A549 (cell line): ENCODE measurements at regions not wholly inside any gene's neighbourhood (a gene's known extent, or its start where the extent isn't known, plus 50 kb on each side); places are given as distances from the start of the nearest gene placed in this dataset.

Experiments
- ATAC-seq, 2 experiments: fragments of 200-7000 bp in 1 of 2; fragments of >200 bp in 1 of 2; cut with Nextera tagmentation in 1 of 2; cut with Tn5 transposase in 1 of 2; 3 replicates each; pipeline versions ENCODE4 v1.8.0 to v1.9.1; 2018 to 2020; ENCODE audit warnings: mild to moderate bottlenecking in 1 of 2, moderate library complexity in 1 of 2
- CTCF ChIA-PET: fragments of 300-600 bp; sonication (Branson Sonifier 250); formaldehyde crosslinking; extraction: SDS; loops from one replicate; lab custom pipeline; 2021; ENCODE audit warnings: antibody characterized with exemption, inconsistent platforms; lab: Yijun Ruan, JAX
- POLR2A ChIA-PET: fragments of 350-600 bp; formaldehyde crosslinking; extraction: SDS; loops from one replicate; lab custom pipeline; 2021; ENCODE audit warnings: antibody characterized with exemption, inconsistent platforms; lab: Yijun Ruan, JAX
- DNase-seq, 2 experiments: peaks; one replicate each; pipeline versions ENCODE4 v3.0.0 to v3.0.0-alpha.2; 2011 to 2016; ENCODE audit warnings: low read depth in 1 of 2, low spot score in 1 of 2
- FAIRE-seq: peaks from 2 replicates; lab custom pipeline; 2011; peaks lifted over from hg19 to GRCh38; lab: Jason Lieb, UNC
- H3K27ac ChIP-seq, 2 experiments: fragments of >200 bp; sonication (Bioruptor Twin); formaldehyde crosslinking; 3 replicates each; pipeline ENCODE4 v1.5.1; 2016 to 2017
- H3K4me1 ChIP-seq: fragments of >200 bp; sonication (Bioruptor Twin); formaldehyde crosslinking; 3 replicates; pipeline ENCODE4 v1.6.1; 2016
- H3K4me2 ChIP-seq: fragments of >200 bp; sonication (Bioruptor Twin); formaldehyde crosslinking; 3 replicates; pipeline ENCODE4 v1.6.1; 2016
- H3K4me3 ChIP-seq: fragments of >200 bp; sonication (Bioruptor Twin); formaldehyde crosslinking; 3 replicates; pipeline ENCODE4 v1.5.1; 2016
- H3K9me3 ChIP-seq: fragments of >200 bp; sonication (Bioruptor Twin); formaldehyde crosslinking; 3 replicates; pipeline ENCODE4 v1.6.1; 2016
- CBX2 ChIP-seq: fragments of 200-600 bp; sonication (generic); IDR thresholded peaks from 2 replicates; pipeline ENCODE4 v1.6.1; 2016; ENCODE audit warnings: low read depth, mild to moderate bottlenecking, borderline replicate concordance
- CTCF ChIP-seq: fragments of >200 bp; sonication (Bioruptor Twin); formaldehyde crosslinking; IDR thresholded peaks from 3 replicates; pipeline ENCODE4 v1.5.1; 2016
- EHF ChIP-seq: fragments of 250-450 bp; sonication (Bioruptor Pico); IDR thresholded peaks from 2 replicates; pipeline ENCODE4 v1.5.0; 2020; ENCODE audit warnings: mild to moderate bottlenecking
- EP300 ChIP-seq, 2 experiments: fragments of >200 bp; sonication (Bioruptor Twin); formaldehyde crosslinking; IDR thresholded peaks; 2 replicates in 1 of 2; 3 replicates in 1 of 2; pipeline ENCODE4 v1.6.1; 2016 to 2017
- FOSL2 ChIP-seq, 2 experiments: fragments of 450-650 bp in 1 of 2; fragments of >200 bp in 1 of 2; sonication (Bioruptor Twin) in 1 of 2; formaldehyde crosslinking; IDR thresholded peaks; 2 replicates each; pipeline versions ENCODE4 v1.5.0 to v1.6.1; 2016 to 2020; ENCODE audit warnings: mild to moderate bottlenecking in 1 of 2, moderate library complexity in 1 of 2
- GATA3 ChIP-seq: IDR thresholded peaks from 2 replicates; pipeline ENCODE4 v1.6.1; 2012; ENCODE audit warnings: borderline replicate concordance
- HMGXB4 ChIP-seq: fragments of 250-450 bp; sonication (Bioruptor Pico); IDR thresholded peaks from 2 replicates; pipeline ENCODE4 v1.5.0; 2021; ENCODE audit warnings: mild to moderate bottlenecking, moderate library complexity, borderline replicate concordance
- HOXA7 ChIP-seq: fragments of 250-450 bp; sonication (Bioruptor Pico); IDR thresholded peaks from 2 replicates; pipeline ENCODE4 v1.5.0; 2020; ENCODE audit warnings: mild to moderate bottlenecking, moderate library complexity
- JUN ChIP-seq, 2 experiments: fragments of >200 bp; sonication (Bioruptor Twin); formaldehyde crosslinking; IDR thresholded peaks; 2 replicates in 1 of 2; 3 replicates in 1 of 2; pipeline ENCODE4 v1.6.1; 2016 to 2017
- JUNB ChIP-seq: fragments of >200 bp; sonication (Bioruptor Twin); formaldehyde crosslinking; IDR thresholded peaks from 2 replicates; pipeline ENCODE4 v1.6.1; 2016
- KDM5A ChIP-seq: fragments of 200-600 bp; sonication (generic); IDR thresholded peaks from 2 replicates; pipeline ENCODE4 v1.6.1; 2016; ENCODE audit warnings: antibody characterized with exemption, mild to moderate bottlenecking
- MYC ChIP-seq: IDR thresholded peaks from 2 replicates; pipeline ENCODE4 v1.6.1; 2012; ENCODE audit warnings: mild to moderate bottlenecking, inconsistent platforms, low read length, improper control_type of control experiment, borderline replicate concordance
- NPAS2 ChIP-seq: fragments of 250-450 bp; sonication (Bioruptor Pico); IDR thresholded peaks from 2 replicates; pipeline ENCODE4 v1.8.0; 2022; ENCODE audit warnings: mild to moderate bottlenecking, moderate library complexity, borderline replicate concordance
- NR3C1 ChIP-seq: fragments of >200 bp; sonication (Bioruptor Twin); formaldehyde crosslinking; IDR thresholded peaks from 3 replicates; pipeline ENCODE4 v1.6.1; 2017
- POLR2AphosphoS2 ChIP-seq: conservative IDR thresholded peaks from 2 replicates; pipeline ENCODE4 v1.6.1; 2012; ENCODE audit warnings: low read length, improper control_type of control experiment, inconsistent platforms
- RAD21 ChIP-seq, 2 experiments: fragments of >200 bp in 1 of 2; sonication (Bioruptor Twin) in 1 of 2; formaldehyde crosslinking in 1 of 2; IDR thresholded peaks in 1 of 2; conservative IDR thresholded peaks in 1 of 2; 2 replicates in 1 of 2; 3 replicates in 1 of 2; pipeline ENCODE4 v1.6.1; 2012 to 2018; ENCODE audit warnings: inconsistent platforms in 1 of 2
- SMC3 ChIP-seq: fragments of >200 bp; sonication (Bioruptor Twin); formaldehyde crosslinking; IDR thresholded peaks from 3 replicates; pipeline ENCODE4 v1.6.1; 2018; ENCODE audit warnings: inconsistent platforms
- TFCP2L1 ChIP-seq: fragments of 250-450 bp; sonication (Bioruptor Pico); IDR thresholded peaks from 2 replicates; pipeline ENCODE4 v1.5.0; 2021; ENCODE audit warnings: mild to moderate bottlenecking
- WGBS: methylation state at CpG from one replicate; pipeline ENCODE4 v1.1.6; 2017; ENCODE audit errors: missing lambda C conversion rate; 5-methylcytosine and 5-hydroxymethylcytosine counted together

- CTCF ChIA-PET: interaction anchor here (0.6 to 1.5 kb wide), 8 partner anchors 12 to 483 kb away, joined by 3 to 12 read pairs (median 4); no protein-coding TSS in a partner anchor
- Histone ChIP-seq H3K4me1 (peaks cover 17% of the 10 kb centered on the region), H3K27ac (peak overlapping the region; percentile 2 to 59; a peak in 1 of 6 replicates), H3K9me3 (no peaks in the 10 kb centered on the region), H3K4me2 (no peak overlapping the region), H3K4me3 (no peak overlapping the region)
- no peak for FAIRE-seq
- peak; percentile 66 to 80; a peak in 3 of 6 replicates for ATAC-seq
- WGBS: 69% methylated on average over 4 of the region's 4 CpGs
- peak in 1 of 2 experiments; percentile 80 for DNase-seq
- TF ChIP-seq MYC: no peak
- peak; percentile 63 for TF ChIP-seq SMC3
- TF ChIP-seq GATA3: no peak
- no peak for TF ChIP-seq HMGXB4 (CRISPR knock-in tag)
- TF ChIP-seq EHF (CRISPR knock-in tag): no peak
- TF ChIP-seq RAD21 (conservative IDR thresholded peaks at IDR 0.05 in 1 of 2, IDR thresholded peaks at IDR 0.05 in 1 of 2): peak; percentile 70 to 77
- peak; percentile 49 for TF ChIP-seq CTCF
- POLR2A ChIA-PET: interaction anchor here (0.7 kb wide), 2 partner anchors 55 to 484 kb away, joined by 3 read pairs; no protein-coding TSS in a partner anchor
These were observed 229.1 kb downstream of the VEGFC start for GRCh38 chr4:176563591-176563990.

GRCh38 chr4:176565049-176565448, 227.7 kb downstream of the VEGFC start:
- POLR2A ChIA-PET: no interaction called here
- H3K4me2 ChIP-seq: 0 out of 3 replicates have a peak overlapping the region, but pooled peaks have one; percentile 13
- H3K4me1 ChIP-seq: peaks cover 17% of the 10 kb centered on the region
- no peak for FAIRE-seq
- H3K9me3 ChIP-seq: no peaks in the 10 kb centered on the region
- peak overlapping the region; percentile 42 to 63; a peak in 5 of 6 replicates for H3K27ac ChIP-seq
- WGBS: 79% methylated on average over 2 of the region's 2 CpGs
- peak in 1 of 2 experiments; percentile 14 for DNase-seq
- CTCF ChIA-PET: no interaction called here
- no peak for TF ChIP-seq FOSL2 (IDR thresholded peaks at IDR 0.05)
- peak; percentile 72 for TF ChIP-seq FOSL2 (CRISPR knock-in tag; IDR thresholded peaks at IDR 0.05)
- 0 out of 2 replicates have a peak, but pooled peaks have one; percentile 33 for TF ChIP-seq JUNB
- TF ChIP-seq HOXA7 (CRISPR knock-in tag): no peak
- ATAC-seq: no peak
- no peak overlapping the region for H3K4me3 ChIP-seq

- POLR2A ChIA-PET: no interaction called here
- TF ChIP-seq NR3C1 (no peak), CBX2 (no peak), JUN (IDR thresholded peaks at IDR 0.05) (no peak), TFCP2L1 (no peak), NPAS2 (CRISPR knock-in tag) (no peak), EP300 (IDR thresholded peaks at IDR 0.05) (no peak), POLR2AphosphoS2 (no peak), KDM5A (no peak)
- ATAC-seq: no peak
These were observed 226.0 kb downstream of the VEGFC start for GRCh38 chr4:176566769-176567168.

More at GRCh38 chr4:176566769-176567168, 226.0 kb downstream of the VEGFC start:
- 44% methylated on average over 3 of the region's 3 CpGs for WGBS
- Histone ChIP-seq H3K4me1 (peaks cover 17% of the 10 kb centered on the region), H3K4me2 (no peak overlapping the region), H3K9me3 (no peaks in the 10 kb centered on the region), H3K27ac (peak overlapping the region in 1 of 2 experiments; percentile 43; a peak in 2 of 6 replicates), H3K4me3 (no peak overlapping the region)
- FAIRE-seq: no peak
- peak in 1 of 2 experiments; percentile 25 for DNase-seq
- CTCF ChIA-PET: interaction anchor here (1.4 kb wide), 1 partner anchor 481 kb away, joined by 3 read pairs; no protein-coding TSS in a partner anchor
